WTC11 (cell line): ENCODE measurements at regions not wholly inside any gene's neighbourhood (a gene's known extent, or its start where the extent isn't known, plus 50 kb on each side); places are given as distances from the start of the nearest gene placed in this dataset.

Source experiments
- ZNF121 ChIP-seq: sonication (generic); formaldehyde crosslinking; IDR thresholded peaks from 2 replicates; pipeline ENCODE4 v1.8.0; 2023; ENCODE audit warnings: missing genetic modification reagents
- ZNF416 ChIP-seq: fragments of 250-450 bp; sonication (Bioruptor Pico); IDR thresholded peaks from 2 replicates; pipeline ENCODE4 v1.9.0; 2021; ENCODE audit warnings: mild to moderate bottlenecking, inconsistent platforms
- TF ChIP-seq, protein P1 (sequence below): sonication (generic); formaldehyde crosslinking; IDR thresholded peaks from 2 replicates; pipeline ENCODE4 v1.8.1; 2022; ENCODE audit warnings: mild to moderate bottlenecking, missing genetic modification reagents, moderate library complexity, borderline replicate concordance
- TF ChIP-seq, protein P2 (sequence below): sonication (generic); formaldehyde crosslinking; IDR thresholded peaks from 2 replicates; pipeline ENCODE4 v1.8.1; 2023; ENCODE audit warnings: mild to moderate bottlenecking, missing genetic modification reagents

DNA sequence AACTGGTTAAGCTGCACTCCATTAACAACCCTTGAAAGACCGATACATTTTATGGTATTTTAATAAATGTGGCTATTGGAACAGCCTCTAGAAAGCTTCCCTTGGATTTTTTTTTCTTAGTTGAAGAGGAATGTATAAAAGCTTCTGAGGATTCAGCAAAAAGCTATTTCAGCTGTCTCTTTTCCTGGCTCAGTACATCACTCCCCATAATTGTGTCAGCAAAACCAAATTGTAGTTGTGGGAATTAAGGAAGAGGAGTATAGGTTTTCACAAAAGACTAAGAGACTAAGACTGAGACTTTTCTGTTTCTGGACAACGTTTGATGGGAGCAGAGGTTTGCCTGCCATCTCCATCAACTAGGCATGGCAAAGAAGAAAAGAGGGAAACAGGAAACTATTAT lies 106.5 kb downstream of the C12orf50 start:
- TF ChIP-seq, protein P1, sequence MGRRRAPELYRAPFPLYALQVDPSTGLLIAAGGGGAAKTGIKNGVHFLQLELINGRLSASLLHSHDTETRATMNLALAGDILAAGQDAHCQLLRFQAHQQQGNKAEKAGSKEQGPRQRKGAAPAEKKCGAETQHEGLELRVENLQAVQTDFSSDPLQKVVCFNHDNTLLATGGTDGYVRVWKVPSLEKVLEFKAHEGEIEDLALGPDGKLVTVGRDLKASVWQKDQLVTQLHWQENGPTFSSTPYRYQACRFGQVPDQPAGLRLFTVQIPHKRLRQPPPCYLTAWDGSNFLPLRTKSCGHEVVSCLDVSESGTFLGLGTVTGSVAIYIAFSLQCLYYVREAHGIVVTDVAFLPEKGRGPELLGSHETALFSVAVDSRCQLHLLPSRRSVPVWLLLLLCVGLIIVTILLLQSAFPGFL = no peak
- TF ChIP-seq ZNF121 (CRISPR knock-in tag) = no peak
- TF ChIP-seq ZNF416 (CRISPR knock-in tag) = no peak
- TF ChIP-seq, protein P2, sequence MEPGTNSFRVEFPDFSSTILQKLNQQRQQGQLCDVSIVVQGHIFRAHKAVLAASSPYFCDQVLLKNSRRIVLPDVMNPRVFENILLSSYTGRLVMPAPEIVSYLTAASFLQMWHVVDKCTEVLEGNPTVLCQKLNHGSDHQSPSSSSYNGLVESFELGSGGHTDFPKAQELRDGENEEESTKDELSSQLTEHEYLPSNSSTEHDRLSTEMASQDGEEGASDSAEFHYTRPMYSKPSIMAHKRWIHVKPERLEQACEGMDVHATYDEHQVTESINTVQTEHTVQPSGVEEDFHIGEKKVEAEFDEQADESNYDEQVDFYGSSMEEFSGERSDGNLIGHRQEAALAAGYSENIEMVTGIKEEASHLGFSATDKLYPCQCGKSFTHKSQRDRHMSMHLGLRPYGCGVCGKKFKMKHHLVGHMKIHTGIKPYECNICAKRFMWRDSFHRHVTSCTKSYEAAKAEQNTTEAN = no peak
